ENCODE measurements at regions not wholly inside any gene's neighbourhood (a gene's known extent, or its start where the extent isn't known, plus 50 kb on each side); places are given as distances from the start of the nearest gene placed in this dataset.
"Not testable (repeated sequence)": the region's sequence is repeated elsewhere in the genome, so short reads cannot be mapped to it uniquely, and the experiment has no call there.

GRCh38 chr22:38372665-38373064, 55.4 kb upstream of the CSNK1E start:
- H2BK5ac ChIP-seq (ENCODE audit: low read depth, low read length): not testable (repeated sequence)

GRCh38 chr22:38370490-38370889, 53.3 kb upstream of the CSNK1E start:
- H4K8ac ChIP-seq (ENCODE audit: extremely low read depth, insufficient read depth, low read length); H4K5ac ChIP-seq (ENCODE audit: insufficient read length, low read depth, low read length); H3K4me1 ChIP-seq (replicated peaks in 1 of 4; ENCODE audit: control insufficient read depth in 3 of 4, insufficient read depth in 4 of 4, low read length in 3 of 4); H3K79me1 ChIP-seq (ENCODE audit: low read depth, low read length); POLR2A ChIA-PET (ENCODE audit: partially characterized antibody); H4K20me1 ChIP-seq (replicated peaks in 1 of 2; ENCODE audit: control insufficient read depth in 1 of 2, insufficient read depth in 2 of 2, low read length in 2 of 2); H3K23ac ChIP-seq (ENCODE audit: insufficient read length); H3K23me2 ChIP-seq (ENCODE audit: low read depth, low read length); H2BK120ac ChIP-seq (replicated peaks; ENCODE audit: low read depth, low read length); H3K79me2 ChIP-seq (ENCODE audit: control insufficient read depth in 1 of 2, insufficient read depth in 2 of 2, low read length in 2 of 2); H2BK20ac ChIP-seq (ENCODE audit: low read length); DNase-seq (ENCODE audit: low read depth in 1 of 2, low spot score in 2 of 2); H2BK12ac ChIP-seq (ENCODE audit: low read depth, low read length); H3K56ac ChIP-seq (replicated peaks; ENCODE audit: insufficient read length, low read depth, low read length); H3K14ac ChIP-seq (ENCODE audit: insufficient read length); H2AFZ ChIP-seq (ENCODE audit: low read length); H2AK5ac ChIP-seq (ENCODE audit: low read depth, low read length); H3K4ac ChIP-seq (replicated peaks; ENCODE audit: insufficient read length, low read depth, low read length); H3K27me3 ChIP-seq (replicated peaks in 1 of 4; ENCODE audit: control insufficient read depth in 3 of 4, extremely low read depth in 1 of 4, insufficient read depth in 3 of 4, low read length in 3 of 4); H3K4me2 ChIP-seq (ENCODE audit: insufficient read depth in 1 of 2, low read depth in 2 of 2, low read length in 2 of 2); FAIRE-seq; H2BK5ac ChIP-seq (ENCODE audit: low read depth, low read length); H3K9ac ChIP-seq (replicated peaks in 1 of 4; ENCODE audit: extremely low read depth in 1 of 4, low read depth in 3 of 4, low read length in 3 of 4); H3K4me3 ChIP-seq (ENCODE audit: extremely low read depth in 1 of 4, insufficient read depth in 2 of 4, low read depth in 3 of 4, low read length in 4 of 4); H3K27ac ChIP-seq (ENCODE audit: low read depth, low read length); H3K18ac ChIP-seq (ENCODE audit: extremely low read depth, low read length); H4K91ac ChIP-seq (replicated peaks; ENCODE audit: insufficient read length, low read length); H2BK15ac ChIP-seq (ENCODE audit: low read length): not testable (repeated sequence)
- H3K9me3 ChIP-seq (ENCODE audit: insufficient read depth in 2 of 2, low read depth in 1 of 2, low read length in 1 of 2): peaks cover 4 to 12% of the 10 kb centered on the region in 2 experiments; a peak in 3 of 4 replicates
- peaks cover 0 to 18% (median 9%) of the 10 kb centered on the region in 4 experiments; a peak in 5 of 8 replicates for H3K36me3 ChIP-seq (ENCODE audit: control insufficient read depth in 2 of 4, insufficient read depth in 4 of 4, low read length in 3 of 4)
- WGBS, 2 experiments (ENCODE audit: extremely low coverage in 1 of 2, insufficient coverage in 1 of 2, insufficient read length in 1 of 2, insufficient replicate concordance in 2 of 2, low coverage in 1 of 2, low lambda C conversion rate in 2 of 2, missing lambda C conversion rate in 1 of 2): 83% methylated on average over 2 of the region's 3 CpGs; no CpG with 5 or more reads in 1 of the 2 experiments
- CTCF ChIA-PET (ENCODE audit: partially characterized antibody): interaction anchor here (0.6 to 0.7 kb wide), 2 partner anchors 146 to 1188 kb away, joined by 3 read pairs; no protein-coding TSS in a partner anchor

More at GRCh38 chr22:38372665-38373064, 55.4 kb upstream of the CSNK1E start:
- H4K8ac ChIP-seq (ENCODE audit: extremely low read depth, insufficient read depth, low read length); FAIRE-seq; H2BK20ac ChIP-seq (ENCODE audit: low read length); H2AFZ ChIP-seq (ENCODE audit: low read length); H3K79me1 ChIP-seq (ENCODE audit: low read depth, low read length); H3K9ac ChIP-seq (replicated peaks in 1 of 4; ENCODE audit: extremely low read depth in 1 of 4, low read depth in 3 of 4, low read length in 3 of 4); H3K4me1 ChIP-seq (replicated peaks in 1 of 4; ENCODE audit: control insufficient read depth in 3 of 4, insufficient read depth in 4 of 4, low read length in 3 of 4); H4K91ac ChIP-seq (replicated peaks; ENCODE audit: insufficient read length, low read length); H2BK15ac ChIP-seq (ENCODE audit: low read length); H3K14ac ChIP-seq (ENCODE audit: insufficient read length); H4K5ac ChIP-seq (ENCODE audit: insufficient read length, low read depth, low read length); H3K56ac ChIP-seq (replicated peaks; ENCODE audit: insufficient read length, low read depth, low read length); H3K27me3 ChIP-seq (replicated peaks in 1 of 4; ENCODE audit: control insufficient read depth in 3 of 4, extremely low read depth in 1 of 4, insufficient read depth in 3 of 4, low read length in 3 of 4); H3K4me2 ChIP-seq (ENCODE audit: insufficient read depth in 1 of 2, low read depth in 2 of 2, low read length in 2 of 2); H3K79me2 ChIP-seq (ENCODE audit: control insufficient read depth in 1 of 2, insufficient read depth in 2 of 2, low read length in 2 of 2); H2BK12ac ChIP-seq (ENCODE audit: low read depth, low read length); H2AK5ac ChIP-seq (ENCODE audit: low read depth, low read length); H3K23ac ChIP-seq (ENCODE audit: insufficient read length); H3K4ac ChIP-seq (replicated peaks; ENCODE audit: insufficient read length, low read depth, low read length); H3K27ac ChIP-seq (ENCODE audit: low read depth, low read length); POLR2A ChIA-PET (ENCODE audit: partially characterized antibody); CTCF ChIA-PET (ENCODE audit: partially characterized antibody); H2BK120ac ChIP-seq (replicated peaks; ENCODE audit: low read depth, low read length); H4K20me1 ChIP-seq (replicated peaks in 1 of 2; ENCODE audit: control insufficient read depth in 1 of 2, insufficient read depth in 2 of 2, low read length in 2 of 2); H3K4me3 ChIP-seq (ENCODE audit: extremely low read depth in 1 of 4, insufficient read depth in 2 of 4, low read depth in 3 of 4, low read length in 4 of 4); H3K18ac ChIP-seq (ENCODE audit: extremely low read depth, low read length); DNase-seq (ENCODE audit: low read depth in 1 of 2, low spot score in 2 of 2); H3K23me2 ChIP-seq (ENCODE audit: low read depth, low read length): not testable (repeated sequence)
- Histone ChIP-seq H3K36me3 (ENCODE audit: control insufficient read depth in 2 of 4, insufficient read depth in 4 of 4, low read length in 3 of 4) (peaks cover 0 to 32% (median 14%) of the 10 kb centered on the region in 4 experiments; a peak in 5 of 8 replicates), H3K9me3 (ENCODE audit: insufficient read depth in 2 of 2, low read depth in 1 of 2, low read length in 1 of 2) (peaks cover 4 to 12% of the 10 kb centered on the region in 2 experiments; a peak in 3 of 4 replicates)
- 93% methylated on average over 4 of the region's 4 CpGs; no CpG with 5 or more reads in 1 of the 2 experiments for WGBS, 2 experiments (ENCODE audit: extremely low coverage in 1 of 2, insufficient coverage in 1 of 2, insufficient read length in 1 of 2, insufficient replicate concordance in 2 of 2, low coverage in 1 of 2, low lambda C conversion rate in 2 of 2, missing lambda C conversion rate in 1 of 2)

Measured in H1 (cell line).